Fibroblast of lung (primary cell): ENCODE measurements at regions not wholly inside any gene's neighbourhood (a gene's known extent, or its start where the extent isn't known, plus 50 kb on each side); places are given as distances from the start of the nearest gene placed in this dataset.

Experiments
- CTCF ChIP-seq, 2 donors: IDR thresholded peaks in 1 of 2; conservative IDR thresholded peaks in 1 of 2; 1 replicate in 1 of 2; 2 replicates in 1 of 2; pipeline ENCODE4 v1.5.1; 2011 to 2012; ENCODE audit warnings: low read length in 2 of 2, control low read depth in 1 of 2, inconsistent platforms in 1 of 2, low read depth in 1 of 2, mild to moderate bottlenecking in 1 of 2
- EZH2 ChIP-seq: IDR thresholded peaks from 2 replicates; pipeline ENCODE4 v1.5.1; 2012; ENCODE audit warnings: low read length, control low read depth, mild to moderate bottlenecking; ENCODE audit errors: missing control alignments

- TF ChIP-seq CTCF (conservative IDR thresholded peaks at IDR 0.05 in 1 of 2, IDR thresholded peaks at IDR 0.05 in 1 of 2; ENCODE audit: low read depth in 1 of 2, low read length in 2 of 2) = no peak
- no peak for TF ChIP-seq EZH2
Observed at GRCh38 chr2:191749181-191749540, 71.2 kb downstream of the NABP1 start.
